ENCODE measurements at regions not wholly inside any gene's neighbourhood (a gene's known extent, or its start where the extent isn't known, plus 50 kb on each side); places are given as distances from the start of the nearest gene placed in this dataset.

- Mint-ChIP-seq H3K27ac (ENCODE audit: unreplicated experiment) (no peak overlapping the region), H3K4me1 (ENCODE audit: low read depth, unreplicated experiment) (no peaks in the 10 kb centered on the region), H3K27me3 (ENCODE audit: insufficient read depth, unreplicated experiment) (no peaks in the 10 kb centered on the region), H3K4me3 (ENCODE audit: unreplicated experiment) (no peak overlapping the region), H3K36me3 (ENCODE audit: insufficient read depth, unreplicated experiment) (no peaks in the 10 kb centered on the region), H3K9me3 (ENCODE audit: unreplicated experiment) (no peaks in the 10 kb centered on the region)
- H3K4me1 ChIP-seq = no peaks in the 10 kb centered on the region
- ChIA-PET CTCF (no interaction called here), POLR2A (no interaction called here)
- no peaks in the 10 kb centered on the region for H3K27me3 ChIP-seq (replicated peaks; ENCODE audit: control insufficient read depth, insufficient read depth, low read length)
- no peak for TF ChIP-seq CTCF (IDR thresholded peaks at IDR 0.05; ENCODE audit: insufficient read depth in 1 of 2, low read depth in 1 of 2, low read length in 1 of 2, severe bottlenecking in 1 of 2, unreplicated experiment in 1 of 2)
- no TSS peak for BruUV-seq (replicated peaks)
- no peaks in the 10 kb centered on the region for H3K36me3 ChIP-seq (ENCODE audit: control insufficient read depth, insufficient read depth, low read length)
- DNase-seq = no peak
- H3K9me3 ChIP-seq = no peaks in the 10 kb centered on the region
- intact Hi-C loops (cut with micrococcal nuclease; ENCODE audit: unreplicated experiment) = no loop called here
- H3K4me3 ChIP-seq (ENCODE audit: low read depth, low read length) = no peak overlapping the region
Observed at GRCh38 chr11:22466351-22466750, 128.2 kb downstream of the SLC17A6 start.

GRCh38 chr11:22465620-22466019, 127.4 kb downstream of the SLC17A6 start:
- H3K4me1 ChIP-seq = no peaks in the 10 kb centered on the region
- no peak for DNase-seq
- Mint-ChIP-seq H3K9me3 (ENCODE audit: unreplicated experiment) (no peaks in the 10 kb centered on the region), H3K36me3 (ENCODE audit: insufficient read depth, unreplicated experiment) (no peaks in the 10 kb centered on the region), H3K27ac (ENCODE audit: unreplicated experiment) (no peak overlapping the region), H3K4me1 (ENCODE audit: low read depth, unreplicated experiment) (no peaks in the 10 kb centered on the region), H3K27me3 (ENCODE audit: insufficient read depth, unreplicated experiment) (no peaks in the 10 kb centered on the region), H3K4me3 (ENCODE audit: unreplicated experiment) (no peak overlapping the region)
- ChIA-PET CTCF (no interaction called here), POLR2A (no interaction called here)
- H3K36me3 ChIP-seq (ENCODE audit: control insufficient read depth, insufficient read depth, low read length) = no peaks in the 10 kb centered on the region
- H3K4me3 ChIP-seq (ENCODE audit: low read depth, low read length) = no peak overlapping the region
- no peaks in the 10 kb centered on the region for H3K9me3 ChIP-seq
- intact Hi-C loops (cut with micrococcal nuclease; ENCODE audit: unreplicated experiment) = no loop called here
- BruUV-seq (replicated peaks) = no TSS peak
- TF ChIP-seq CTCF (IDR thresholded peaks at IDR 0.05; ENCODE audit: insufficient read depth in 1 of 2, low read depth in 1 of 2, low read length in 1 of 2, severe bottlenecking in 1 of 2, unreplicated experiment in 1 of 2) = no peak
- H3K27me3 ChIP-seq (replicated peaks; ENCODE audit: control insufficient read depth, insufficient read depth, low read length) = no peaks in the 10 kb centered on the region

- H3K4me3 Mint-ChIP-seq (ENCODE audit: unreplicated experiment) = no peak overlapping the region
- no TSS peak for BruUV-seq (replicated peaks)
- H3K4me3 ChIP-seq (ENCODE audit: low read depth, low read length) = no peak overlapping the region
- H3K36me3 ChIP-seq (ENCODE audit: control insufficient read depth, insufficient read depth, low read length) = no peaks in the 10 kb centered on the region
- H3K9me3 ChIP-seq = no peaks in the 10 kb centered on the region
- H3K4me1 ChIP-seq = peaks cover 10% of the 10 kb centered on the region
- no peaks in the 10 kb centered on the region for H3K27me3 ChIP-seq (replicated peaks; ENCODE audit: control insufficient read depth, insufficient read depth, low read length)
- peaks cover 15% of the 10 kb centered on the region for H3K4me1 Mint-ChIP-seq (ENCODE audit: low read depth, unreplicated experiment)
- peaks cover 6% of the 10 kb centered on the region for H3K36me3 Mint-ChIP-seq (ENCODE audit: insufficient read depth, unreplicated experiment)
- H3K9me3 Mint-ChIP-seq (ENCODE audit: unreplicated experiment) = no peaks in the 10 kb centered on the region
- no peak for DNase-seq
- TF ChIP-seq CTCF (IDR thresholded peaks at IDR 0.05; ENCODE audit: insufficient read depth in 1 of 2, low read depth in 1 of 2, low read length in 1 of 2, severe bottlenecking in 1 of 2, unreplicated experiment in 1 of 2) = no peak
- POLR2A ChIA-PET = no interaction called here
- H3K27ac Mint-ChIP-seq (ENCODE audit: unreplicated experiment) = no peak overlapping the region
- intact Hi-C loops (cut with micrococcal nuclease; ENCODE audit: unreplicated experiment) = no loop called here
- CTCF ChIA-PET = no interaction called here
- H3K27me3 Mint-ChIP-seq (ENCODE audit: insufficient read depth, unreplicated experiment) = no peaks in the 10 kb centered on the region
Observed at GRCh38 chr11:22461626-22462025, 123.4 kb downstream of the SLC17A6 start.

Measured in Caco-2 (cell line).